ENCODE measurements at regions not wholly inside any gene's neighbourhood (a gene's known extent, or its start where the extent isn't known, plus 50 kb on each side); places are given as distances from the start of the nearest gene placed in this dataset.
"Not testable (repeated sequence)": the region's sequence is repeated elsewhere in the genome, so short reads cannot be mapped to it uniquely, and the experiment has no call there.

GRCh38 chr20:12130781-12131180 lies 213.1 kb downstream of the BTBD3 start:
- H3K4me1 ChIP-seq = no peaks in the 10 kb centered on the region
- no peak overlapping the region for H3K27ac ChIP-seq
- H3K36me3 ChIP-seq = no peaks in the 10 kb centered on the region
- 85 to 94% methylated on average over 1 of the region's 1 CpG for WGBS, 2 donors
- H3K9me3 ChIP-seq = no peaks in the 10 kb centered on the region
- TF ChIP-seq CTCF (IDR thresholded peaks at IDR 0.05) (no peak), POLR2A (IDR thresholded peaks at IDR 0.05) (no peak)
- intact Hi-C loops (cut with DNase I) = no loop called here
- H3K4me3 ChIP-seq (replicated peaks in 1 of 3) = no peak overlapping the region
- H3K27me3 ChIP-seq = no peaks in the 10 kb centered on the region
- no peak for DNase-seq

- intact Hi-C loops (cut with DNase I) = no loop called here
- Histone ChIP-seq H3K27ac (no peak overlapping the region), H3K36me3 (no peaks in the 10 kb centered on the region), H3K27me3 (no peaks in the 10 kb centered on the region), H3K4me1 (no peaks in the 10 kb centered on the region), H3K9me3 (no peaks in the 10 kb centered on the region), H3K4me3 (replicated peaks in 1 of 3) (no peak overlapping the region)
- WGBS, 2 donors = 50 to 55% methylated on average over 2 of the region's 2 CpGs
- TF ChIP-seq POLR2A (IDR thresholded peaks at IDR 0.05) (no peak), CTCF (IDR thresholded peaks at IDR 0.05) (no peak)
- DNase-seq = no peak
These were observed 215.9 kb downstream of the BTBD3 start for GRCh38 chr20:12133553-12133952.

- DNase-seq; H3K9me3 ChIP-seq; H3K36me3 ChIP-seq; H3K27ac ChIP-seq; H3K4me1 ChIP-seq; H3K27me3 ChIP-seq; H3K4me3 ChIP-seq (replicated peaks in 1 of 3); intact Hi-C loops (cut with DNase I): not testable (repeated sequence)
- 96 to 97% methylated on average over 1 of the region's 1 CpG for WGBS, 2 donors
These were observed 228.3 kb downstream of the BTBD3 start for GRCh38 chr20:12145951-12146350.

GRCh38 chr20:12152996-12153395 lies 235.3 kb downstream of the BTBD3 start:
- Histone ChIP-seq H3K36me3 (no peaks in the 10 kb centered on the region), H3K9me3 (no peaks in the 10 kb centered on the region), H3K27ac (no peak overlapping the region), H3K27me3 (no peaks in the 10 kb centered on the region), H3K4me1 (no peaks in the 10 kb centered on the region), H3K4me3 (replicated peaks in 1 of 3) (no peak overlapping the region)
- 86 to 91% methylated on average over 1 of the region's 1 CpG for WGBS, 2 donors
- no peak for DNase-seq
- intact Hi-C loops (cut with DNase I) = no loop called here
- no peak for TF ChIP-seq CTCF (IDR thresholded peaks at IDR 0.05)
- TF ChIP-seq POLR2A (IDR thresholded peaks at IDR 0.05) = no peak

- DNase-seq = no peak
- Histone ChIP-seq H3K9me3 (no peaks in the 10 kb centered on the region), H3K27ac (no peak overlapping the region), H3K4me1 (no peaks in the 10 kb centered on the region), H3K27me3 (no peaks in the 10 kb centered on the region), H3K36me3 (no peaks in the 10 kb centered on the region), H3K4me3 (replicated peaks in 1 of 3) (no peak overlapping the region)
- TF ChIP-seq CTCF (IDR thresholded peaks at IDR 0.05) (no peak), POLR2A (IDR thresholded peaks at IDR 0.05) (no peak)
- WGBS, 2 donors = 76 to 86% methylated on average over 2 of the region's 2 CpGs
- intact Hi-C loops (cut with DNase I) = no loop called here
These were observed 235.9 kb downstream of the BTBD3 start for GRCh38 chr20:12153628-12154027.

- Histone ChIP-seq H3K27me3 (no peaks in the 10 kb centered on the region), H3K36me3 (no peaks in the 10 kb centered on the region), H3K27ac (no peak overlapping the region), H3K4me3 (replicated peaks in 1 of 3) (no peak overlapping the region), H3K4me1 (no peaks in the 10 kb centered on the region), H3K9me3 (no peaks in the 10 kb centered on the region)
- intact Hi-C loops (cut with DNase I) = no loop called here
- TF ChIP-seq CTCF (IDR thresholded peaks at IDR 0.05) (no peak), POLR2A (IDR thresholded peaks at IDR 0.05) (no peak)
- no peak for DNase-seq
- WGBS, 2 donors = 94 to 95% methylated on average over 4 of the region's 4 CpGs
These were observed 238.6 kb downstream of the BTBD3 start for GRCh38 chr20:12156252-12156651.
